ENCODE measurements at regions not wholly inside any gene's neighbourhood (a gene's known extent, or its start where the extent isn't known, plus 50 kb on each side); places are given as distances from the start of the nearest gene placed in this dataset.

DNA sequence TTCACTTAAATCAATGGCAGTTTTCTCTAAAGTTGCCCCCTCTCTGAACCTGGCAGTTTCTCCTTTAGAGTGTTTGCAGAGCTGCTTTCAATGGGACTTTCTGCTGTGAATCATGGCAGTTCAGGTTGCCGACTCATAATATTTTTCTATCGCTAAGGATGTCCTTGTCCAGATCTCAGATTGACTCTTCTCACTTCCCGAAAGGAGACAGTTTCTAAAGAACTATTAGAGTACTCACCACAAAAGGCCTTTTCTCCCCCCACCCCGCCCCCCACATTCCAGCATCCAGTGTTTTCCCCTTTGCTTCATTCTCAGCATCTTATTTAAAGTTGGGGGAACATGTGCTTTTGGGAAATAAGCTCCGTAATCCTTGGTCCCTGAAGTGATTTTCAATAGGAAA, 443.5 kb upstream of the KLF4 start:
- no peak for DNase-seq

DNA sequence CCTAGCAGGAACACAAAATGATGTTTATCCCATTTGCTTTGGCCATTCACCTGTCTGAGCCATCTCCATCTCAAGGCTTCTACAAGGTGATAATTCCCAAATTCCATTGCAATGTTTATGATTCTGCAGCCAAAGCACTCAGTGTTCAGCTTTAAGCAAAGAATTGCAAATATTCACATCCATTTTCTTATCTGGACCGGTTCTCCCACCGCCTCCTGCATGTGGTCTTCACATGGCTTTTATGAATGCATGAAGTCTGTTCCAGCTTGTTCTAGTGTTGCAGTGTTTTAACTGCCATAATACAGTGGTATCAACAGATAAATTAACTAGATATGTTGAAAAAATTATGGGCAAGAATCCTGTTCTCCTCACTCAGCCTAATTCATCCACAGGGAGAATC, 443.0 kb upstream of the KLF4 start:
- no peak for DNase-seq

DNA sequence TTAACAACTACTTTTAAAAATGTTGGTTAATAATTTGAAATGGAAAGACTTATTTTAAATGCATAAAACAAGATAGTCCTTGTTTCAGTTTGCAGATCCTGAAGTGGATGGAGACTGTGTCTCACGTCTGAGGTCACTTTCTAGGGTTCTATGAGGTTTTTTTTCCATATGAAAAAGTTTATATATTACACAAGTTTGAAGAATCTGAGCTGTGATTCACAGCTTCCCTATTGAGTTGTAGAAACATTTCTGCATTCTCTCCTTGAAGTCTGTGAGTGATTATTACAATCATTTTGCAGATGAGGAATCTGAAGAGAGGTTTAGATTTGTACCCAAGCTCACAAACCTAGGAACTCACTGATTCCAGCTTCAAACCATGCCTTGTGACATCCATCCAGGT, 442.5 kb upstream of the KLF4 start:
- DNase-seq: no peak

DNA sequence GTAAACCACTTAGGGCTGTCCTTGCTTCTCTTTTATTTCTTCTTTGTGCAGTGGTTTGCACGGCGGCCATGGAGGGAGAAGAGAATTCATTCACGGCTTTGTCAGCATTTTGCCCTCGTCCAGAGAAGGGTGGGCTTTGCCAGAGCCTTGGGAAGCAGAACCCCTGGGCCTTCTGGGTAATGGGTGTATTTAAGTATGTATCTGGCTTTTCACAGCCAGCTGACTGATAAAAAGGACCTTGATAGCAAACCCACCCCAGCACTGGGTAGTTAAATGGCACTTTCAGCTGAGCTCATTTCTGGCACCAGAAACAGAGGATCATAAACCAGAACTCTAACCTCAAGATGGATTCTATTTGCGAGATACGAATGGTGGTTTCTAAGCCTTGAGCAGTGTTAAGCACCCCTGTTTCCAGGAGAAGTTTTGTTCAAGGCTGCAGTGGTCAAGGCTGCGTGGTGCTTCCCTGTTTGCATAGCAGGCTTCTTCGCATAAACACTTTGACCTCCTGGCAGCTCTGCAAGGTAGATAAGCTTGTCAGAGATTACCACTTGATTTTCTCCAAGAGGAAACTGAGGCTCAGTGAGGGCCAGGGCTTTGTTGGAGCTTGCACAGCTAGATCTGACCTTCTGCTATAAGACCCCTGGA, 441.6 kb upstream of the KLF4 start:
- no peak for DNase-seq

DNA sequence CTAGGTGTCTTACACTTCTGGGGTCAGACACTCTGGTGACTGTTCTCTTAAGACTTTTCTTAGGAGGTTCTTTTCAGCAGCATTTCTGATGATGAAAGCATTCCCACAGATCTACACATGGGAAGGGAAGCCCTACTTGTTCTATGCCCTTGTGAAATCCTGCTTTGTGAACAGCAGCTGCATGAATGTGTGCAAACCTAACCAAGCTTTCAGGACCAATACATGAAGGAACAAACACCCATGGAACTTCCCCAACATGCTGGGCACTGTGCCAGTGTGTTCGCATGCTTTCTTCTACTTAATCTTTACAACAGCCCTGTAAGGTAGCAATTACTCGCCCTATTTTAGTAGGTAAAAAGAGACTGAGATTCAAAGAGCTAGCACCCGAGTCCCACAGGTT, 439.9 kb upstream of the KLF4 start:
- no peak for DNase-seq

DNA sequence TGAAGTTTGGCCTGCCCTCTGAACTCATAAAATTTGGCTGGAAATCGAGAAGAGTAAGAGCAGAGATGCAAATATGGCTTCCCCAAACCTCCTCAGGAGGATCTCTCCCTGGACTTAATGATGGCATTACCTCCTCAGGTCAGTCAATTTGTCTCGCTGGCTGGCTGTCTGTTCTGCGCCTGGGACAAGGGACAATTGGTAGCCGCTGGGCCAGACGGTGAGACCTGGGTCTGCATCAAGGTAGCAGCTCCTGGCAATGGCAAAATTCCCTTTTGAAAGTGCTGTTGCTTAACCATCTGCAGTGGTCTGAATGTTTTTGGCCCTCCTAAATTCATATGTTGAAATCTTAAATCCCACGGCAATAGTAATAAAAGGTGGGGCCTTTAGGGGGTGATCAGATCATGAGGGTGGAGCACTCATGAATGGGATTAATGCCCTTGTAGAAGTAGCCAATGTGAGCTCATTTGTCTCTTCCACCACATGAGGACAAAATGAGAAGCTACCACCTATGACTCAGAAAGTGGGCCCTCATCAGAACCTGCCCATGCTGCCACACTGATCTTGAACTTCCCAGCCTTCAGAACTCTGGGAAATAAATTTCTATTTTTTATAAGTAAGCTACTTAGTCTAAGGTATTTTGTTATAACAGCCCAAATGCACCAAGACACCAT, 439.3 kb upstream of the KLF4 start:
- DNase-seq: no peak

DNA sequence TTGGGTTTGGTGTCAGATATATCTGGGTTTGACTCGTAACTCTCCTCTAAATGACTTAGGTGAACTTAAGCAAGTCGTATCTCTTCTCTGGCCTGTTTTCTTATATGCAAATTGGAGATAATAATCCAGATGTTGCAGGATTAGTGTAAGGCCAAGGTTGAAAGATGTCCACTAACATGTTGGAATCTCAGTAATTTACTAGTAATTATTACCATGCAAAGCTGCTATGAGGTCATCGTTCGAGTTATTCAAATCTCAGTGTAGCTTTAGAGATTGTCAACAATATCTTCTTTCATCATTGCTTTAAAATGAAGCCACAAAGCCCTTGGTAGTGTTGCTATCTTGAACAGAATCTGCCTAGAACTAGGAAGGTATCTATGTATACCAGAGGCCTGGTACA, 437.7 kb upstream of the KLF4 start:
- DNase-seq: peak; percentile 15

DNA sequence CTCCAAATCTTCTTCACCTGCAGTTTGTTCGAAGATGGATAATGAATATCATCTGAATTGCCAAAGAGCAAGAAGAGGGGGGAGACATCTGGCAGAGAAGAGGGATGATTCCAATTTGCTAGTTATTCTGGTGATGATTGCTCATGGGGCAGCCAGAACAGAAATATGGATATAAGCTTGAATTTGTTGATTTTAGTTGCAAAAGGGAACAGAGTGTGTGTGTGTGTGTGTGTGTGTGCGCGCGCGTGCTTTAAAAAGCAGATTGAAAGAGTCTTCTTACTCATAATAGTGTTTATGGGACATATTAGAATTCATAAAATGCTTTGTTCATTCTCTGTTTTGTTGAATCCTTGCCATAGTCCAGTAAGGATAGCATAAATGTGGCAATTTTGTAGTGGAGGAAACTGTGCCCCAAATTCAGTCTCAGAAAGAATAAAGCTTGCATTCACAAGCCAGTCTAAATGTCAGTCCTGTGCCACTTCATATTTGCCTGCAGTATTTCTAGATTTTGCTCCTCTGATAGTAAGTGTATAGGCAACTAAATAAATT, 436.3 kb upstream of the KLF4 start:
- no peak for DNase-seq

DNA sequence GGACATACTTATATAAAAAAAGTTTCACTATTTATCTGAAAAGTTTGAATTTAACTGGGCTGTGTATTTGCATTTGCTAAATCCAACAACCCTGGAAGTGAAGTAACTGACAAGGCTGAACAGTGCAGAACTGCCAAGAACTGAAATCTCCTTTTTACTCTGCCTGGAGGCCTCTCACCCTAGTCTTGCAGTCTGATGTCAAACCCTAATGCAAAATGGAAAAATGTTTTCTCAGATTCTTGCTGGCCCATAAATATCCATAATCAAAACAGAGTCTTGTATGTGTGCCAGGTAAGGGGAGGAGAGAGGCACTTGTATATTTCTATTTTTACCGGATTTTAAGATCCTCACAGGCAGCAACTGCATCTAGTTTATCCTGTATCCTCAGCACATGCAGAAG, 432.7 kb upstream of the KLF4 start:
- no peak for DNase-seq

DNA sequence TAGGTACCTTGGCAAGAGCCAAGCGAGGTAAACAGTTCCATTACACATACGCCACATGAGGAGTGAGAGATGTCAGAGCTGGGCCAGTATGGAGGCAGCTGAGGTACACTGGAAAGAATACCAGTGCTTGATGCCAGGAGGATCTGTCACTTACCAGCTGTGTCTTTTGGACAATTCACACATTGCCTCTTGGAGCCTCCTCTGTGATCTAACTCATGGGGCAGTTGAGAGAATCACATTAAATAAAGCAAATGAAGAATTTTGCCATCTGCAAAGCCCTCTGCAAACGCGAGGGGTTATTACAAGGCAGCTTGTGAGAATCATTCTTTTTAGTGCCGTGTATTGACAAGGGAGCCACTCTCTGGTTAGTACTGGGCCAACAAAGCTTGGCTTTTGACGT, 429.7 kb upstream of the KLF4 start:
- DNase-seq: no peak

DNA sequence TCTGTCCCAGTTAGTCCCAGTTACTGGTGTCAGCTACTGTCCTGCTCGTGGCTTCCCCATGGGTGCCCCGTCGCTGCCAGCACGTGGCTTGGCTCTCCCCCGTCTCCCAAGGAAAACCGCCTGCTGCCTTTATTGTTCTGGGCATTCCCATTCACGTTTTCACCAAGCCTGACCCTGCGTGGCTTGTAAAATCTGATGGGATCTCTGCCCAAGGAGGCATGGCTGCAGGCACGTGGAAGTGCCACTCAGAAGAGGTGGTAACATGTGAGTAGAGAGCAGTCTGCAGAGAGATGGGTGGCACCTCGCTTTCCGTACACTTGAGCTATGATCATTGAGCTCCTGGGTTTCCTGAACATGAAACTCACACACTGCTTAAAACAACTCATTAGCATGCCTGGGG, 429.2 kb upstream of the KLF4 start:
- no peak for DNase-seq

DNA sequence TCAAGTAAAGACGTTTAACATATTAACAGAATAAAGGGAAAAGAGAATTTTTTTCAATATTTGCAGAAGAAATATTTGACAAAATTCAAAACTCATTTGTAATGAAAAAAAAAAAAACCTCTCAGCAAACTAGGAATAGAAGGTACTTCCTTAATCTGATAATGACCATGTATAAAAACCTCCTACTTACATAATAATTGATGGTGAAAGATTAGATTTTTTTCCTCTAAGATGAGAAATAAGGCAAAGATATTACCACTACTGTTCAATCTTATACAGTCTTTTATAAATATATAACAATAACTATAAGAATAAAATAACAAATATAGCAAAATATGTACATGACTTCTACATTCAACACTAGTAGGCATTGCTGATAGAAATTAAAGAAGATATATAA, 424.6 kb upstream of the KLF4 start:
- DNase-seq: no peak

DNA sequence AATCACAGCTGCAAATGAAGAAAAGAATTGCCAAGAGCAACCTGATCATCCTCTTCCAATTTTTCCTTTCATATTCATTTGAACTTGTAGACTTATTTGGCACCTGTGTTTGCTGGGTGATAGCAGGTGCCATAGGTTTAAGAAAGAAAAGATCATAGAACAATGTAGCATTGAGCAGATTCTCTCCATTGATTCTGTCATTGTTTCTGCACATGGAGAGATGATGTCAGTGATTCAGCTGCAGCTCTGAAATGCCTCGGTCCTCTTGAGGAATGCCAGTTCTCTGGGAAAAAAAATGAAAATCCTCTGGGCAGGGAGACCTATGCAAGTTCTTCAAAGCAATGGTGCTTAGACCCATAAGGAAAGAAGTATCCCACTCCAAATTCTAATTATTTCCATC, 418.1 kb upstream of the KLF4 start:
- no peak for DNase-seq

DNA sequence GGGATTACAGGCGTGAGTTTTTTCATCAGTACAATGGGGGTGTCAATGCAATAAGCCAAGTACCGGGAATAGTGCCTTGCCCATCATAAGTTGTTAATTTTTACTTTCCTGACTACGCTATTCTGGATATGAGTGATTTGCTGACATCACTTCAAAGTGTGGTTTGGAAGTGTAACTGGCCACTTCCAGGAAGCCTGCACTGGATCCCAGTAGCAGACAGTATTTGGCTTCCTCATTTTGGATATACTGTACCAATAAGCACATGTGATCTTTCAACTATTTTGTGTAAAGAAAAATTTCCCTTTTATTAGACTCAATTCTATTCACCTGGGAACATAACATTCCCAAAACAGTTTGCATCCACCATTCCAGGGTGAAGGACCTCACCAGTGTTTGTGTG, 417.7 kb upstream of the KLF4 start:
- DNase-seq: no peak

DNA sequence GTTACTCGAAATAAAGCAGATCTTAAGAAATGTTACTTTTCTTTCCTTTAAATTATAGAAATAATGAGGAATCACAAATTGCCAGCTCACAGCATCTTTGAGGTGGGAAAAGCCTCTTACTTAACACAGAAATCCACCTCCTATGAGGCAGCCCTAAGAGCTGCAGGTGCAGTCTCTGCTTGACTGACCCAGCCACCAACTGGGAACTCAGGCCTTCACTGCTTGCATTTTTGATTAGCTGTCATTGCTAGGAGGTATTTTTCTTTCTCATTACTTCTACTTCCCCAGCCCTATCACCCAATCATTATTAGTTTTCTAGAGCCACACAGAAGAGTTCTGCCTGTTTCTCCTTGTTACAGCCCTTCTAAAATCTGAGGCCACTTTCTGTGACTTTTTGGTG, 416.5 kb upstream of the KLF4 start:
- DNase-seq: no peak

DNA sequence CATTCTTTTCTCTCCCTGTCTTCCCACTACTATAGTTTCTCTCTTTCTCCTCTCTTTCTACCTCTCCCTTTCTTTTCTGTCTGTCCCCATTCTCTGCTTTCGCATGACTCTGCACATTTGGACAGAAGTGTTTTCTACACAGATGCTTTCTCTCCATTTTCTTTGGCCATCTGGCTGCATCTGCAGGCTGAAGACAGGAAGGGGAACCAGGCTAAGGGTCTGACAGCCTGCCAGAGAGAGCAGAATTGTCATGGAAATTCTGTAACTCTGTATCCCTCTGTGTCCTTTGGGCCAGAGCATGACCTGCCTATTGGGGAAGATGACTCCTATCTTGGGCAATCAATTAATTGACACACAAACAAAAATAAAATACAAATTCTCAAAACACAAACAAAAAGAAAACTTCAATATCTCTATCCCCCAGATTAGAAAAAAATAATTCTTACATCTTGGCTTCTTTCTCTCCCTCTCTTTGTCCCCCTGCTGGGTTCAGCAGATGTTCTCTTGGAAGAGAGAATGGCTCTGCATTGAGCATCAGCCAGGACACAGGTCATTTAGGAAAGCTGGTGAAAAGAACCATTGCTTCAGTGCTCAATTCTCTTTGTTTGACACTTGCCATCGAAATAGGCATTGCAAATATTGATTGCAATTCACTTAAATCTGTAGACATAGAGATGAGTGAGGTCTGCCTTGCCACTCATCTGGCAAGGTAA, 415.9 kb upstream of the KLF4 start:
- no peak for DNase-seq

DNA sequence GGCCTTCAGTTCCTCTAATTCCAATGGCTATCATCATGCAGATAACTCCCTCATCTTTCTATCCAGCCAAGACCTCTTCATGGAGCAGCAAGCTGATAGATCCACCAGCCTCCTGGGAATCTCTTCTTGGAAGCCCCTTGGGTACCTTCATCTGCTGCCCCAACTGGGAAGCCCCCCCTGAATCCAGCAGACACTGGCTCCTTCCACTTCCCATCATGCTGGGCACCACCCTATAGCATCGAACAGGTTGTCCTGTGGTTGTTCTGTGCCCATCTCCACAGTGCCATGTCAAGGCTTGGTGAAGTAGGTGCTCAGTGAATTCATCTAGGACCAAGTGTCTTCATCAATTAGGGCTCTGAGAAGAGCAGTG, 410.4 kb upstream of the KLF4 start:
- DNase-seq: no peak

DNA sequence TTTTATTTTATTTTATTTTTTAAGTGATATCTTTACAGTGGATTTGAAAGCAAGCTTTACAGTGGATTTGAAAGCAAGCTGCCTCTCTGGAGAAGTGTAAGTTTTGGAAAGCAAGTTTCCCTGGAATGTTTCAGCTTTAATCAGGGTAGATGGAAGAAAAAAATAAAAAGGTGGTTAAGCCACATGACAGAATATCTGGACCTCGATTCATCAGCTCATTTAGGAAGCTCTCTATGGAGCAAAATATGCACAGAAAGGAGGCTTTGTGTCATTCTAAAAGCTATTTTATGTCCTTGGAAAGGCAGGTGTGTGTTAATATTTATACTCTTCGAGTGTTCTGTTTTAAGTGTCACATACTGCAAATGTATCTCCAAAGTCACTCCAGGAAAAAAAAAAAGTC, 409.2 kb upstream of the KLF4 start:
- DNase-seq: no peak

DNA sequence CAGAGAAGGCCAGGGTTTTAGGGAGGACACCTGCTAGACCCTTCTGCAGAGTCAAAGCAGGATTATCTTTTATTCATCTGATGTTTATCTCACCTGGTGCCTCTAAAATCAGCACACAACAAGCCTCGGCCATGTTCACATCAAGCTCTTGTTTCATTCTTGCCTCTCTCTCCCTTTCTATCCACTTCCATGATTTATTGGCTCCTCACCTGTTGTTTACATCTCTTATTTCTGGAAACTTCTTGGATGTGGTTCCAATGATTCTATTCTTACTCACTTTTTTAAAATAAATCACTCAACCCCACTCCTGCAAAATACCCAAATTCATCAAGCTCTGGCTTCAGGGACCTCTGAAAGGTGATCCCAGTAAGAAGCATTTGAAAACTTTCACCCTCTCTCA, 407.0 kb upstream of the KLF4 start:
- no peak for DNase-seq

DNA sequence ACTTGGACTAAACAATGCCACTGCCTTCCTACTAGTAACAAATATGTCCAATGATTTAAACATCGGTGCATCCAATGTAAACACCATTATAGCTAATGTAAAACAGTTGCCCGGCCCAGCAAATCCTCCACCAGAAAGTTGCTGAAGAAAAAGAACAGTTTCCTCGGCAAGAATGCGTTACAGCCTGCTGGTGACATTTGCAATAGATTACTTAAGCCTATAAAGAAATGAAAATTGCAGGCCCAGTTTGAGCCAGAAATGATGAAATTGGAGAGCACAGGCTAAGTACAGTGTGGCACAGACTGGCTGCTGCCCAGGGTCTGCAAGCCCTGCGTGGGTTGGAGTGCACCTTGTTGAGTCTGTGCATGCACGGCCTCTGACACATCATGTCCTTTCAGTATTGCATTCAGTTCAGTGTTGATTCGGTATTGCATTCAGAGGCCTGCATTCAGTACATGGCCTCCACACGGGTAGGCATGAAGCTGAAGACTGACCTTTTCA, 406.0 kb upstream of the KLF4 start:
- no peak for DNase-seq

DNA sequence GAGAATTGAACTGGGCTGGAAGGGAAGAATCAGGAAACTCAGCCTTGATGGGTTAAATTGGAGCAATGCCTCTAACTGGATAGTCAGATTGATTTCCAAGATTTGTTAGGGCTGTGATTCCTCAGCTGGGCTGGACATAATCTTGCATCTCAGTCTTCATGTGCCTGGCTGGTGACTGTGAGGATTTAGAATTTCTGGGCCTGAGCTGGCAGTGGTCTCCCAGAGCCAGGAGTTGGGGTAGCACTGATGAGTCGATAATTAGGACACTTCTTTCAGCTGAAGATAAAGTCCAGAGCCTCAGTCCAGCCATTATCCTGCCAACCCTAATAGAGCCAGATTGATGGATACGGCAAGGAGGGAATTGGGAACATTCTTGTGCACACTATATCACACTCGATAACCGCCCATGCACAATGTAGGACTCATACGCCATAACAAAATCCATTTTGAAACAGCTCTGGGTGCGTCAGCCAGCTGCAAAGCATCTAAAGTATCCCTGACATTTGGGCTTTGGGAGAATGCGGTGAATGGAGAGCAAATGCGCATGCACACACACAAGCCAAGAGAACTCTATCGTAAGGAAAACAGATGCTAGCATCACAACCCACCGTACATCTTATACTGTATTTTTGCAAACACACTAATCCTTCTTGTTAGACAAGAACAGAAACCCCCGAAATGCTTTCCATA, 405.1 kb upstream of the KLF4 start:
- no peak for DNase-seq

DNA sequence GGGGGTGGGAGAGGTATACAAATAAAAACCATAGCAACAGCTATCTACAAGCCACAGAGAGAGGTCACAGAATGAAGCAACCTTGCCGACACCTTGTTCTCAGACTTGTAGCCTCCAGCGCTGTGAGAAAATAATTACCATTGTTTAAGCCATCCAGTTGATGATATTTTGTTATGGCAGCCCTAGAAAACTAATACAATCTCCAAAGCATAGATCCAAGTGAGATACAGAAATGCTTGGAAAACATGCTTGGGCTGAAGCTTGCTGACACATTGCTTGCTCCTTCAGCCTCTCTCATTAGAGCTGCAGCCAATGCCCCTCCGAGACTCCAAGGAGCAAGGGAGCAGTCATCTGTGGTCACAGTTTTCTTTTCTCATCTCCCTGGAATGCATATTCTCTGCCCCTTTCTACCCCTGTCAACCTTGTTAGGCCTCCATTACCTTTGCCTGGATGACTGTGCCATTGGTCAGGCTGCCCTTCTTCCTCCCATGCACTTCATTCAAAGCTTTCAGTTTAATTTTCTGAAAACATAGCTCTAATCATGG, 401.4 kb upstream of the KLF4 start:
- no peak for DNase-seq

DNA sequence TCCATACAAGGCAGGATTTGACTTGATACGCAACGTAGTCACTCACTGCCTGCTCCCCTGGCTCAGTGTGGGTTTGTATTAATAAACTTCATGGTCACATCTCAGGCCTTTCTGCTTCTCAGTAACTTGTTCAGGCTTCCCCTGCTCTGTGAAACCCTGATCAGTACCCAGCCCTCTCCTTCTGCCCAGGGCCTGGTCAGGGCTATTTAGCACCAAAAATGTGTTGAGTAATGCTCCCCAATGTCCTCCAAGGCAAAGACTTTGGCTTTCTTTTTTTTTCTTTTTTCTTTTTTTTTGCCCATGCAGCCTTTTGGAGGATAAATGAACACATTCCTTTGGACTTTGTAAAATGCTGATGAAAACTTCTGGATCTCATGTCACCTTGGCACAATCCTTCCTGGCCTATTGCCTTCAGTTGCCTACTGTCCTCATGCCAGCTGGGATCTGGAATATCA, 399.2 kb upstream of the KLF4 start:
- no peak for DNase-seq

Measured in NCI-H526 treated with DMSO at 0.1 percent for 48 hours (cell line).